ENCODE measurements at regions not wholly inside any gene's neighbourhood (a gene's known extent, or its start where the extent isn't known, plus 50 kb on each side); places are given as distances from the start of the nearest gene placed in this dataset.

DNA sequence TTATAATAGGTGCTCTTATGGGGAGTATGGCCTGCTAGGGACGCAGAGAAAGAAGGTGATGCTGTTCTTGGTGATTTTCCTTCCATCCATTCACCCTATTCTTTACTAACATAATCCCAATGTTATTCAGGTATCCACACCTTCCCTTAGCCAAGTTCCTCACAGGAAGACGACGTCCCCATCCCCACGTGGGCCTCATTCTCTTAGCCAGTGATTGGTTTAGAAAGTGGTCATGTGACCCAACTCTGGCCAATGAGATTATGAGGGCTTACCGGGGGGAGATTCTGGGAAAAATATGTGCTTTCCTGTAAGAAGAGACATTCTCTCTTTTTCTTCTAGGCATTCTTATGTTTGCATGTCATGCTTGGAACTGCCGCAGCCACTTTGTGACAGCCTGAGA, 474.7 kb downstream of the HAPSTR1 start:
- no peak for DNase-seq (ENCODE audit: low spot score)
- TF ChIP-seq, protein P1, sequence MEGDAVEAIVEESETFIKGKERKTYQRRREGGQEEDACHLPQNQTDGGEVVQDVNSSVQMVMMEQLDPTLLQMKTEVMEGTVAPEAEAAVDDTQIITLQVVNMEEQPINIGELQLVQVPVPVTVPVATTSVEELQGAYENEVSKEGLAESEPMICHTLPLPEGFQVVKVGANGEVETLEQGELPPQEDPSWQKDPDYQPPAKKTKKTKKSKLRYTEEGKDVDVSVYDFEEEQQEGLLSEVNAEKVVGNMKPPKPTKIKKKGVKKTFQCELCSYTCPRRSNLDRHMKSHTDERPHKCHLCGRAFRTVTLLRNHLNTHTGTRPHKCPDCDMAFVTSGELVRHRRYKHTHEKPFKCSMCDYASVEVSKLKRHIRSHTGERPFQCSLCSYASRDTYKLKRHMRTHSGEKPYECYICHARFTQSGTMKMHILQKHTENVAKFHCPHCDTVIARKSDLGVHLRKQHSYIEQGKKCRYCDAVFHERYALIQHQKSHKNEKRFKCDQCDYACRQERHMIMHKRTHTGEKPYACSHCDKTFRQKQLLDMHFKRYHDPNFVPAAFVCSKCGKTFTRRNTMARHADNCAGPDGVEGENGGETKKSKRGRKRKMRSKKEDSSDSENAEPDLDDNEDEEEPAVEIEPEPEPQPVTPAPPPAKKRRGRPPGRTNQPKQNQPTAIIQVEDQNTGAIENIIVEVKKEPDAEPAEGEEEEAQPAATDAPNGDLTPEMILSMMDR (IDR thresholded peaks at IDR 0.05), result no peak
- no peak for ATAC-seq (ENCODE audit: low FRiP score)

DNA sequence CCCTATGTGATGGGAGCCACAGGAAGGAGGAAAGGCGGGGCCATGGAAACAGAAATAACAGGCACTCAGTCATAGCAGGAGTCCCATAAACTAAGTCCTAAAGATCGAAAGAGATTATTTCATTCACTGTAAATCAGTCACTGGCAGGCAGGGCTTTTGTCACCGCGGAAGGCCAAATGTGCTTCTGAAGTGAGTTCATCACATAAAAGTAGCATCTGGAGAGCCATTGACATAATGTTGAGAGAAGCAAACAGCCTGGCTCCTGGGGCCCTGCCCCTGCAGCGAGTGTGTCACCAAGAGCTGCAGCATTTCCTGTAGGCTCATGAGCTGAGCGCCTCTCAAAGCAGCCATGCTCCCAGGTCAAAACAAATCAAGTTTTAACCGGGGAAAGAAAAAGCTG, 476.2 kb downstream of the HAPSTR1 start:
- DNase-seq (ENCODE audit: low spot score), result no peak
- ATAC-seq (ENCODE audit: low FRiP score), result no peak
- TF ChIP-seq, protein P1 (IDR thresholded peaks at IDR 0.05), result no peak

DNA sequence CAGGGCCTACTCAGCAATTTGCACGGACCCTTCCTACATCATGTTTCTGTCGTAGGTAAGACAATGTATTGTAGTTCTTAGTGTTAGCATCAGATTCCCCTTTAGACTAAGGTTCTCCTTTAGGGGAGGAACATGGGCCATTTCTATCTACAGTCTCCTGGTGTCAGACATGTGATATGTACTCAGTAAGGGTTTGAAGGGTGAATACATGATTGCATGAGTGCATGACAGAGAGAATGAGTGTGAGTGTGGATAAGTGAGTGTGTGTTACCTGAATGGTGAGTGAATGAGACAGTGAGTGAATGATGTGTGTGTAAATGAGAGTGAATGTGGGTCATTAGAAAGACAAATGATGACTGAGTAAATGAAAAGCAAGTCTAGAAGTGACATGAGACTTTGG, 476.8 kb downstream of the HAPSTR1 start:
- DNase-seq (ENCODE audit: low spot score) (no peak), ATAC-seq (ENCODE audit: low FRiP score) (no peak)

DNA sequence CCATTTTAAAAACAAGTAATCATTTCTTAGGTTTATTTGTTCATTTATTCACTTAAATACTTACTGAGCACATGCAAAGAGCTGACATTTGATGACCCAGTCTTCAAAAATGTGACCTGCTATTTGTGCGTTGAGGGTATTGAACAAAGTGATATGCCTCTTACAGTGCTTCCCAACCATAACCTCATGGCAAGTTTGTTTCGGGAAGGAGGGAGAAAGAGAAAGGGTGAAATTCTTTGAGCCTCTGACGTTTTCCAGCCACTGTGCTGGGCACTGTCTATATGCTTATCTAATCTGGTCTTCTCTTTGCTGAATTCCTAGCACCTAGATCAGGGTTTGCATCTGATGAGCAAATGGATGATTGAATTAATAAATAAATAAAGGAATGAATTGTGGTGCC, 479.1 kb downstream of the HAPSTR1 start:
- TF ChIP-seq, protein P1 (IDR thresholded peaks at IDR 0.05), result no peak
- ATAC-seq (ENCODE audit: low FRiP score) (no peak), DNase-seq (ENCODE audit: low spot score) (no peak)

More for the DNA sequence above, 476.8 kb downstream of the HAPSTR1 start:
- TF ChIP-seq, protein P1 (IDR thresholded peaks at IDR 0.05), result no peak

DNA sequence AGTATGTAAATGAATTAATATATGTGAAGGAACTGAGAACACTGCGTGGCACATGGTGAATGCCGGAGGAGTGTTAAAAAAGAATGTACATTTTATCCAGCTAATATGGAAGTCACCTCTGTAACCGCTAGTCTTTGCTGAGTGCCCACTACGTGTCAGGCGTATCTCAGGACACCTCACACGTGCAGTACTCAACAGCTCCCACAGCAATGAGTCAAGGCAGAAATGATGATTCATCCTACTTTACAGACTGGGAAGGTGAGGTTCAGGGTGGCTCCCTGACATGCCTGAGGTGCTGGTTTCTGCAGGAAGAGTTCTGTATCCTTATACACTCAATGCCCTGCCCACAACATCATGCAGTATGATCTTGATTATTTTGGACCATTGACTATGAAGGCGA, 487.0 kb downstream of the HAPSTR1 start:
- ATAC-seq (ENCODE audit: low FRiP score) (no peak), DNase-seq (ENCODE audit: low spot score) (no peak)
- TF ChIP-seq, protein P1 (IDR thresholded peaks at IDR 0.05), result no peak

DNA sequence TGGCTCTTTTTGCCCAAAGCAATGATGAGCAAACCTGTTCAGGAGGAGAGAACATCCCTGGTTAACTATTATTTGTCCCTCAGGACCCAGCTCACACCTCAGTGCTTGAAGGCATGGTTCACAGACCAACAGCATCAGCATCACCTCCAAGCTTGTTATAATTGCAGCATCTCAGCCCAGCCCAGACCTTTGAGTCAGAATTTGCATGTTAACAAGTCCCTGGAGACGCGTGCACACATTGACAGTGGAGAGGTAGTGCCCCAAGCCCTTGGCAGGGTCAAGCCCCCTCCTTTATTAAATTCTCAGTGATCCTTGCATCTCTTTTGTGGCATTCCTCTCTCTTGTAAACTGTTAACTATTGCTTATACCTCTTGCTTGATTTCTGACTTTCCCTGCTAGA, 488.6 kb downstream of the HAPSTR1 start:
- no peak for ATAC-seq (ENCODE audit: low FRiP score)
- TF ChIP-seq, protein P1 (IDR thresholded peaks at IDR 0.05), result no peak

DNA sequence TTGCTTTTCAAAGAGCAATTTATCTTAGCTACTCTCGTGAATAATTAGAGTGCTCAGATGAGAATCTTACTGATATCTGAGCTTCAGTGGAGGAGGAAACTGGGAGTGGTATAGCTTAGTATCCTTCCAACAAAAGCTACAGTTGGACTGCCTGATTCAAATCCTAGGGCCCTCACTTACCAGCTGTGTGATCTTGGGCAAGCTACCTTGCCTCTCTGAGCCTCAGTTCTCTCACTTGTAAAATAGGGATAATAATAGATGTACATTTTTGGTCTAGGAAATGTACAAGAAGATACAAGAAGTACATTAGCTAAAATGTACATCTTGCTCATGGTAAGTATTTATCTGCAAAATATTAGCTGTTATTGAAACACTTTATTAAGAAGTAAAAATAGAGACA, 502.0 kb downstream of the HAPSTR1 start:
- ATAC-seq (ENCODE audit: low FRiP score) (no peak), DNase-seq (ENCODE audit: low spot score) (no peak)
- TF ChIP-seq, protein P1 (IDR thresholded peaks at IDR 0.05), result no peak

More for the DNA sequence above, 488.6 kb downstream of the HAPSTR1 start:
- DNase-seq (ENCODE audit: low spot score), result no peak

Measured in omental fat pad (tissue), 3 donors.